ENCODE measurements at regions not wholly inside any gene's neighbourhood (a gene's known extent, or its start where the extent isn't known, plus 50 kb on each side); places are given as distances from the start of the nearest gene placed in this dataset.
A peak's percentile ranks its signal among the peaks of the same experiment; 100 is the strongest.

DNA sequence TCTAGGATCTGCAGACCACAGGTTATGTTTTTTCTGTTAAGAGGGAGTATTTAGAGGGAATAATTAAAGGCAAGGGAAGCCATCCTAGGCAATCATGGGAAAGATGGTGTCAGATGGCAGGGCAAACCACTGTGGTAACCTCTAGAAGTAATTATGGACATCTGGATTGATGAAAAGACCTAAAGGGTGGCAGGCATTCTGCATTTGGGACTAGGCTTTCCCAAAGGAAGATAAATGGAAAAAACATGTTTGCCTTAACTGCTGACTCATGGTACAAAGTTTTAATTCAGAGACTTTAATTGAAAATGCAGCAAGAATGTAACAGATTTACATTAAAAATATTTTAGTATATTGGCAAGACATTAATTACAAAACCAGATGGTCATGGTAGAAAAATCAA, 88.1 kb downstream of the TMEM30B start:
- no peak for DNase-seq (ENCODE audit: low spot score)

GRCh38 chr14:61191733-61192132, 89.4 kb downstream of the TMEM30B start:
- no peak for DNase-seq (ENCODE audit: low spot score)

GRCh38 chr14:61190341-61190740, 90.8 kb downstream of the TMEM30B start:
- no peak for DNase-seq (ENCODE audit: low spot score)

DNA sequence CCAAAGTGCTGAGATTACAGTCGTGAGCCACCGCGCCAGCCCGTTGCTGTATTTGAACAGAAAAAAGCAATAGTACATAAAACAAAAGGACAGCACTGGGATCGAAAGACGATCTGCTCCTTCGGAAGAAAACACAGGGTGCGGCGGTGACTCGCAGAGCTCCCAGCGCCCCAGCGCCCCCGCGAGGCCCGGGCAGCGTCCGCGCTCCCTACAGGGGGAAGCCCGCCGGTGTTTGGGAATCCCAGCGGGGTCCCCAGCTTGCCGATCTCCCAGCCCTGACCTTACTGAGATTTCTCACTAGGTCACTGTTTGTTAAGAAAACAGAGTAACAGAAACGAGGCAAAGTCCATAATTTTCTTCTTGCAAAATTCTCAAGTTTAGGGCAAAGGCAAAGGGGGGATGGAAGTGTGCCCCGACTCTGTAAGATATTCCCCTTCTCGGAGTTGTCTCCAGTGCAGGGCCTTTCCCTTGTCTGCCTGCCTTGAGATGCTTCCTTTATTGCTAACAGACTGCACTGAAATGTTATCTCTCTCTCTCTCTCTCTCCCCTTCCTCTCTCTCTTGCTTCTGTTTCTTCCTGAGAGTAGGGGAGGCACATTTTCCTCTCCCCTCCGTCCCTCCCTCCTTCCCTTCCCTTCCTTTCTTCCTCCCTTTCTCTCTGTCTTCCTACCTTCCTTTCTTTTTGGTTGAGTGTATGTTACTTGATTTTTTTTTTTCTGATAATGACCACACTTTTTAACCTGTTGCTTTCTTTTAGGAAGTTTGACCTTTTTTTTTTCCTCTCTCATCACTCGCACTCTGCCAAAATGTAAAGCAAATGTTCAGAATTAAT, 91.9 kb downstream of the TMEM30B start:
- DNase-seq (ENCODE audit: low spot score): no peak

- no peak for DNase-seq (ENCODE audit: low spot score)
Observed at GRCh38 chr14:61188196-61188595, 92.9 kb downstream of the TMEM30B start.

- no peak for DNase-seq (ENCODE audit: low spot score)
Observed at GRCh38 chr14:61187196-61187905, 93.8 kb downstream of the TMEM30B start.

DNA sequence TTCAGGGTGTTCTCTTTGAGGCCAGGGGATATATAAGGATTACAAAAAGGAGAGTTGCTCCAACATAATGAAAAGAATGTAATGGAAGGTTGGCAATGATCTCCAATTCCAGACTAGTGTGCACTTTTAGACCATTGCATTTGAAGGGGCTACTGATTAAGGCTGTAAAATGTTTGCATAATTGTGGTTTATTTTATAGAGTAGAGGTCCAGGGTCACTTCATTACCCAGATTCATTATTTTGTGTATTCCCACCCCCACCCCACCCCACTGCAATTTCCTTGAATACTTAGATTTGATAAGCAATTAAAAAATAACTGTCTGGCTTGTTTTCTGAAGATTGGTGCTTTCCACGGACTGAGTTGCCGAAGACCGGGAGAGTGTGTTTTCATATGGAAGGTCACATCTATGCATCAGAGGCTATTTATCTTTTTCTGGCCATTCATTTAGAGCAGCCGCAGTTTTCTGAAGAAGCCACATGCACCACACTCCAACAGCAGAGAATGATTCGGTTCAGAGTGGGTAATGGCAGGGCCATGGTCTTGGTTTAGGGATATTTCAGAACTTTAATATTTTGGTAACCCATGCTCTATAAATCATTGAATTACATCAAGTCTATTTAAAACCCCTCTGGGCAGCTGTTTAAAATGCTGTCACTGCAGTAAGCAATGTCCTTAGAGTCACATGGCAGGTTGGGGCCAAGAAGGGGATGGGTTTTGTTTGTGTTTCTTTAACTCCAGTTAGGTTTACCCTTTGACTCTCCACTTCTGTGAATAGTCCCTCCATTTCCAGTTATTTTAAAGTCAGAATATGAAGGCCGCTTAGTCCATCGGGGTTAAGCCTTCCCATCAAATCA, 94.6 kb downstream of the TMEM30B start:
- no peak for DNase-seq (ENCODE audit: low spot score)

DNA sequence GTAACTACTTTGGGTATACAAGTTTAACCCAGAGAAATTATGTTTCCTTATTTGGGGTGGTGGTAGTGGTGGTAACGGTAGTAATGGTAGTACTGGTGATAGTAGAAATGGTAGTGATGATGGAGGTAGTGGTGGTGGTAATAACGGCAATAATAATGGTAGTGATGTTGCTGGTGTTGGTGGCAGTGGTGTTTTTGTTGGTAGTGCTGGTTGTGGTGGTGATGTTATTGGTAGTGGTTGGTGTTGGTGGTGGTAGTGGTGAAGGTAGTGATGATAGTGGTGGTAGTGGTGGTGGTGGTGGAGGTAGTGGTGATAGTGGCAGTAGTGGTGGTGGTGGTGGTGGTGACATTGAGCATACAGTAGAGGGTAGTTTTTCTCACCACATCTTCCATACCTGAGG, 95.6 kb downstream of the TMEM30B start:
- no peak for DNase-seq (ENCODE audit: low spot score)

- DNase-seq (ENCODE audit: low spot score): no peak
Observed at GRCh38 chr14:61184112-61184511, 97.0 kb downstream of the TMEM30B start.

- no peak for DNase-seq (ENCODE audit: low spot score)
Observed at GRCh38 chr14:61183196-61183885, 97.8 kb downstream of the TMEM30B start.

- DNase-seq (ENCODE audit: low spot score): no peak
Observed at GRCh38 chr14:61179796-61180398, 101.2 kb downstream of the TMEM30B start.

DNA sequence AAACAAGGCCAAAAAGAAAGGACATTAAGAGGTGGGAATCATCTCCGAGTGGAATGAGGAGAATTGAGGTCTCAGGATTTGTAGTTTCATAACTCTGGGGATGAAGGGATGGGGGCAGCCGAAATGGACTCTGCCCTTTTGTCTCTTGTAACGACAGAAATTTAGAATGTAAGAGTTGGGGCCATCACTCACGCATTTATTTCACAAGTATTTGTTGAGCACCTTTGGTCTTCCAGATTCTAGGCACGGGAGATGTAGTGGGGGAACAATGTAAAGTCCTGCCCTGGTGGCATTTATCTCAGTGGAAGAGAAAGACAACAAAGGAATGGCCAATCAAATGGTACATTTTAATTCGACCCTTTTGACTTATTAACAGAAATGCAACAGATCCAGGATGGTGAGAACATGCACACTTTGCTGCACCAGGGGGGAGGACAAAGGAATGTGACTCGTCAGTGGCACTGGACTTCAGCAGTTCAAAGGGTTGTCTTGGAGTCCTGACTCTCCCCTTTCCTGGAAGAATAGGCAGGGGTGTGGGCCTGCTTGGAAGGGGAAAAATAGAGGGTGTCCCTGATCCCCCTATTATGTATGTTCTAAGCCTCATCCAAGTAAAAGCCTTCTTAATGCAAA, 102.0 kb downstream of the TMEM30B start:
- no peak for DNase-seq (ENCODE audit: low spot score)

DNA sequence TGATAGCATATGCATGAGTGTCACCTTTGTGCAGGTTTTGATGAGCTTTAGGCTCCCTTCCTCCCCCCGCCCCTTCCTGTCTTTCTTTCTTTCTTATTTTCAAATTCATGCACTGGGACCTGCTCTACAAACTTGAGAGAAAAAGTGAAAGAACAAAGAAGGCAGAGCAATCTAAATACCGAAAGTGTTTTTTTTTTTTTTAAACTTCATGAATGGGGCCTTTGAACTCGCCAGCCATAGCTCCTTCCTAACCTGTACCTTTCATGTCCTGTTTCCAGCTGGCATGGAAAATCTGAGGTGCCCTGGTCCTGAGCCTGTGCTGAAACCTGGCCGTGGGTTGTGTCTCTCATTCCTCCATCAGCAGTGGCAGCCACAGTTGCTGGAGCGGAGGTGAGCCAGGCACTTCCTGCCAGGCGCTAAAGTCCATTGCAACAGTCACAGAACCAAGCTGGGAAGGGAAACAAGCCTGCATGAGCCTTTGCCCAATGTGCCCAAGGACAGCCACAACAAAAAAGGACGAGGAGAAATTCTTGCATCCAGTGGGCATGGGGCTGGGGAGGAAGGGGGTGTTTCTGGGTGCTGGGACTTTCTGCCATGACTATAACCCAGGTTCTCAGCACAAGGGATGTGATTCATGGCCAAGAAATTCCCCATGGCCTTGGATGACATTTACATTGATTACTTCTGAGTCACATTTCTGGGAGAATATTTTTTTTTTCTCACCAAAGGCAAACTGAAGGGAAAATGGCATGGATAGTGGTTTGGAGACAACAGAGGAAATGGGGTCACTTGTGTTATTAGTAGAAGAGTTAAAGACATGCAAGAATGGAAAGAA, 102.7 kb downstream of the TMEM30B start:
- DNase-seq (ENCODE audit: low spot score): peak; percentile 43

GRCh38 chr14:61177279-61178225, 103.6 kb downstream of the TMEM30B start:
- DNase-seq (ENCODE audit: low spot score): no peak

DNA sequence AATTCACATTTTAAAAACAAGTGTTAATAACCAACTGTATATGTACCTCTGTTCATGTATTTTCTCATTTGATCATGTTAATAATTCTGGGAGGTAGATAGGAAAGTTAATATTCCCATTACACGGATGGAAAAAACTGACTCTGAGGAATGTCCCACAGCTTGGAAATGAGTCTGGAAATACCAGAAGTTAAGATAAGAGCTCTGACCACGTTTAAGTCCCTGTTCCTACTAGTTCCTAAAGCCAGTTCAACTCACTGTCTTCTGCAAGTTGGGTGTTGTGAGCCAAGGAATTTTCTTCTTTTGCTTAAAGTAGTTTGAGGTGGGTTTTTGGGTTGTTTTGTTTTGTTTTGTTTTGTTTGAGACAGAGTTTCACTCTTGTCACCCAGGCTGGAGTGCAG, 104.5 kb downstream of the TMEM30B start:
- no peak for DNase-seq (ENCODE audit: low spot score)

DNA sequence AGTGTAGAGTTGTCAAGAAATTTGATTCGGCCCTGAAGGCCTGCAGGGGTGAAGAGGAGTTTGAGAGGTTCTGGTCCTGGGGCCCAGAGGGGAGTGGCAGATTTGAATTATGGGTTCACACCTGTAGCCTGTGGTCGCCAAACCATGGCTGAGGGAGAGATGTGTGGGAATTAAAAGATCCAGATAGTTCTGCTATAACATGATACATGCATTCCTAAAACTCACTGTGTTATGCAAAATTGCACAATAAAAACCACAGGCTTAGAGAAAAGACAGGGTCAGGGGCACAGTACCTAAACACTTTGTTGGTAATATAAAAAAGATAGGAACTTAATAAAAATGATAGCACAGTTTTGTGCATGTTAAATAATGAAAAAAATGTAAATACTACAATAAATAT, 106.2 kb downstream of the TMEM30B start:
- no peak for DNase-seq (ENCODE audit: low spot score)

- no peak for DNase-seq (ENCODE audit: low spot score)
Observed at GRCh38 chr14:61174441-61174891, 106.7 kb downstream of the TMEM30B start.

DNA sequence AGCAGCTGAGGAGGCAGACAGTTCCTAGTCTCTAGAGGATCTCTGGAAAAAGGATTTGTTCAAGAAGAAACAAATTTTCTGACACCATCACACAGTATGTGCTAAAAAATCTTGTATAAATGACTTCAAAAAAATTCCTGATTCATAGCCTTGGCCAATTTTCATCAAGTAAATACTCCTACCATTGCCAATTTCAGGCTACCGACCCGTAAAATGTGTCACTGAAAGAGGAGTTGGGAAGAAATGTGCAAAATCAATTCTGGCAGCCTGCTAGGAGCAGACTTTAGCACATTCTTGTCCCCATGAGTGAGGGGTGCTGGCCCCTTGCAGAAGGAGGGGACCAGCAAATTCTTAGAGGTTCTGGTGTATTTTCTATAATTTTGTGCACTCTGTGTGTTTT, 109.4 kb downstream of the TMEM30B start:
- DNase-seq (ENCODE audit: low spot score): no peak
